ENCODE measurements at regions not wholly inside any gene's neighbourhood (a gene's known extent, or its start where the extent isn't known, plus 50 kb on each side); places are given as distances from the start of the nearest gene placed in this dataset.

DNA sequence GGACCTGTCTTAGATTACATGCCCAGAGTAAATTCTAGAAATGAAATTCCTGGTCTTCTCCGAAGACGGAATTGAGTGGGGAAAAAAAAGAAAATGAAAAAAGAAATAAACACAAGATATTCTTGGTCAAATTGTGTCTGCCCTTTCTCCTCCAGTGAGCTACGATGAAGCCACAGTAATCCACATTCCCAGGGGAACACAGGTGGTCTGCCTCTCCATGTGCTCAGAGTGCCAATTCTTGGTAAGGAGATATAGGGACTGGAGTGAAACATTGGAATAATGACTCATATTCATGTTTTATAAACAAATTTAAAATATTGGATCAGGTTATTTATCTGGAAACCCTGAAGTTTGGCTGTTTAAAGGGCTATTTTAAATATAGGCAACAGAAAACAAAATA lies 54.2 kb upstream of the MGST2 start:
- DNase-seq: no peak

DNA sequence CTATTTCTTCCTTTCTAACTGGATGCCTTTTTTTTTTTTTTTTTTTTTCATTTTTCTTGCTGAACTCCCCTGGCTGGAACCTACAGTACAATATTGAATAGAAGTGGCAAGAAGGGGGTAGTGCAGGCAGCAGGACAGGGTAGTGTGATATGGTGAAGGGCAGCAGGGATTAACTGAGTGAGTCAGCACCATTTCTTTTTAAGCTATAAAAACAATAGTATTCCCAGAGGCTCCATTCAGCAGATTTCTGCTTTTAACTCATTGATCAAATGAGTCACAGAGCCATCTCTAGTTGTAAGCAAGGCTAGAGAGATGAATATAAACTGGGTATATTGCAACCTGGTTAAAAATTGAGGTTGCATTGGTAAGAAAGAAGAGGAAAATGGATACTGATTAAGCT lies 53.6 kb upstream of the SETD7 start:
- no peak for DNase-seq

GRCh38 chr4:139607502-139608060 lies 51.6 kb upstream of the SETD7 start:
- DNase-seq: no peak

GRCh38 chr4:139606579-139607501 lies 50.8 kb upstream of the SETD7 start:
- DNase-seq: peak; percentile 50

- DNase-seq: no peak
These were observed 50.1 kb upstream of the SETD7 start for GRCh38 chr4:139606103-139606502.

Measured in inflammatory macrophage treated with lipopolysaccharide for 4 hours (primary cell).